CD4-positive, alpha-beta T cell treated with Interleukin-17A for 1 hour (primary cell): ENCODE measurements at regions not wholly inside any gene's neighbourhood (a gene's known extent, or its start where the extent isn't known, plus 50 kb on each side); places are given as distances from the start of the nearest gene placed in this dataset.

ENCODE experiments used
- DNase-seq: peaks from one replicate; pipeline ENCODE4 v3.0.0-alpha.2; 2020

GRCh38 chr4:156593464-156593863, 378.1 kb downstream of the PDGFC start:
- no peak for DNase-seq

DNA sequence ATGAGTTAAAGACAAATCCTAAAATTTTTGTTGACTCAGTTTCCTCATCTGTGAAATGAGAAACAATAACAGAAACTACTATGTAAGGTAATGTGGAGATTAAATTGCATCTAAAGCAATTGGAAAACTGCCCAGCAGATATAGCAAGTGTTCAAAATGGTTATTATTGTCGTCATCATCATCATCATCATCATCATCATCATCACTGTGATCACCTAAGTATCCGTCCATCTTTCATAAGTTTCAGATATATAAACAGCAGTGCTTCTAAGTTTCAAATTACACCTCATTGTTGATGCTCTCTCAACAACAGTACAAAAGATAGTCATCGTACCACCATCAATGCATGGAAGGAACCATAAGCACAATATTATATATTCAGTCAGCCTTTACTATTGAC, 379.9 kb downstream of the PDGFC start:
- no peak for DNase-seq

GRCh38 chr4:156584100-156584499, 387.5 kb downstream of the PDGFC start:
- no peak for DNase-seq

GRCh38 chr4:156583265-156583664, 388.3 kb downstream of the PDGFC start:
- no peak for DNase-seq

DNA sequence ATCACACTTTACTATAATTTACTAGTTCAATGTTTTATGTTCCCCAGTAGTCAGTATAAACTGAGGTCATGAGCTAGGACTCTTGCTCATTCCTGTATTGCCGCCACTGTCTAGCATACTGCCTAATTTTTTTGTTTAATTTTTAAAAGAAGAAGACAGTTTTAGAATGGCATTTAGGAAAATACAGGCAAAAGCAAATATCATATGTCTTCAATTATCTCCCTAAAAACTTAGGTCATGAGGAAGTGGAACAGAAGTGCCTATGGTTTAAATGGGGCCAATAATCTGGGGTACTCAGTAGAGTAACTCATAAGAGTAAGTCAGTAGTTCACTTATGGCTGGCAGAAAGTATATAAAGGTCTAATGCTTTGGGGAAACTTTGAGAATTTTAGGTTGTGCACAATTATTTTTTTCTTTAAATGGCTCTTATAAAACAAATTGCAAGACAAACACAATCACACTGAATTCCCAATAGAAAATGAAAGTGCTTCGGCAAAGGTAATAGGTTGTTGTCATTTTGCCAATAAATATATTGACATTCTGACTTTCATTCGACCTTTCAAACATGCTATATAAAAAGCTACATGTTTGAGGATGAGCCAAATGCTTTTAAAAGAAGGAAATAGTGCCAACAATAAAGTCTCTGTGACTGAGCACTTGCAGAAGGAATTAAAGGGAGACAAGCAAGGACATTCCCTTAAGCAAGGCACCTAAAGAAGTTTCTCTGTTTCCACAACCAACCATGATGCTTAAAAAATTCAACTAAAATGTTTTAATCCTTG, 390.1 kb downstream of the PDGFC start:
- no peak for DNase-seq

DNA sequence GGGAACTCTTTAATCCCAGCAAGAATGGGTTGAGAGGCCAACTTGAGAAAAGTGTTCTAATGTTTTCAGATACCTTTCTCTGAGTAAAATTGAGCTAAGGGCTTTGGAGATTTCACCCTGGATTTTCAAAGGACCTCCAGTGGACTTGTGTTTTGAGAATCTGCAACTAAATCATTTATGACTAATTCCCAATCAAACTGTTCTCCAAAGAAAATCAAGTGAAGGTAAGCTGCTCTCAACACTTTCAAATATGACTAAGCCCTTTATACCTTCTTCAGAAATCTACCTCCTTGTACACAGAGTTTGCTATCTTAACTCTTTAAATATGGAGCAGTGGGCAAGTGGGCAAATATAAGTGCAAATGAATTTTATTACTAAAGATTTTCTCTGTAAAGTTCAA, 392.9 kb downstream of the PDGFC start:
- no peak for DNase-seq

GRCh38 chr4:156578005-156578404, 393.6 kb downstream of the PDGFC start:
- no peak for DNase-seq

- DNase-seq: no peak
Observed at GRCh38 chr4:156576946-156577345, 394.7 kb downstream of the PDGFC start.

DNA sequence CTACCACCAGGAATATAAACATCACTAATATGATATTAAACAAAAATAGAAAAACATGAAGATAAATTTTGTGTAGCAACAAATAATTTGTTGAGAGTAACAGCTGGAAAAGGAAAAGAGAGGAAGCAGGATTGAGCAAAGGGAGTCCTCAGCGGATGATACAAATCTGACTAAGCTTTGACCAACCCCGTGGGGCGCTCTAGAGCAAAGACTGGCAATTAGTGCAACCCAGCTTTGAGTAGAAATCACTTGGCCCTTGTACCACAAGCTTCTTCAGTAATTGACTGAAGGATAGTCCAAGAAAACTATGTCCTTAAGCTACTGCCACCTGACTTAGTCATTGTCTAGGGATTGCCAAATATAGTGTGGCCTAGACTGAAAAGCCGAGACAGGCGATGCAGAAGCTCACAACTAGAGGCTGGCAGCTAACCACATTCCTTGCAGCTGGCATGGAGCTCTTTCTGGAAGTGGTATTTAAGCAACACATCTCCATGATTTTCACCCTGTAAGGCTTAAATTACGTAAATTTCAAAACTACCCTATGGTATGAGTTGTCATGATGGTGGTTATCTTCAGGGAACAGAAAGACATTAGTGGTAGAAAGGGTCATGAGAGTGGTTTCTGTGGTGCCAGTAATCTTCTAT, 396.0 kb downstream of the PDGFC start:
- DNase-seq: no peak

DNA sequence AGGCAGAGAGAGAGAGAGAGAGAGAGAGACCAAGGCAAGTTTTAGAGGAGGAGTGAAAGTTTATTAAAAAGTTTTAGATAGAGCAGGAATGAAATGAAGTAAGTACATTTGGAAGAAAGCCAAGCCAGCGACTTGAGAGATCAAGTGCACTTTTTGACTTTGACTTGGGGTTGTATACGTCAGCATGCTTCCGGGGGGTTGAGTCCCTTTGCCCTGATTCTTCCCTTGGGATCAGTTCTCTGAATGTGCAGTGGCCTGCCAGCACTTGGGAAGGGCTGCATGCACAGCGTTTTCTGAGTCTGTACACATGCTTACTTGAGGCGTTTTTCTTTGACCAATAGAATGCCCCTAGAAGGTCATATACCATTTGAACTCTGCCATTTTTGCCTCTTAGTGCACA, 400.5 kb downstream of the PDGFC start:
- DNase-seq: no peak

DNA sequence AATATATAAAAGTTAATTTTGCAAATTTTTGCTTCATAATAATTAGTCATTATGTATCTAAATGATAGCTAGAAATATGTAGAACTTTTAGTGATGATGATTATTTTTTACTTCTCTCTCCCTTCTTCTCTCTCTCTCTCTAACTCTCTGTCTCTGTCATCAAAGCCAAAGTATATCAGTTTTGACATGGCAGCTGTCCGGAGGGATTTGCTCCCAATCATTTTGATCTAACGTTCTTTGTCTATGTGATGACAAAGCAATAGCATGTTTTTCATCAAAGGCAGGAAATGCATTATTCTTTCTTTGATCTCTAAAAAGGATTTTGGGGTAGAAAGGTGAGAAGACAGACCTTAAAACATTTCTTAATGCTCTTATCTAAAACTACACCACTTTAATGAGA, 402.1 kb downstream of the PDGFC start:
- no peak for DNase-seq

- no peak for DNase-seq
Observed at GRCh38 chr4:156568484-156568883, 403.1 kb downstream of the PDGFC start.

DNA sequence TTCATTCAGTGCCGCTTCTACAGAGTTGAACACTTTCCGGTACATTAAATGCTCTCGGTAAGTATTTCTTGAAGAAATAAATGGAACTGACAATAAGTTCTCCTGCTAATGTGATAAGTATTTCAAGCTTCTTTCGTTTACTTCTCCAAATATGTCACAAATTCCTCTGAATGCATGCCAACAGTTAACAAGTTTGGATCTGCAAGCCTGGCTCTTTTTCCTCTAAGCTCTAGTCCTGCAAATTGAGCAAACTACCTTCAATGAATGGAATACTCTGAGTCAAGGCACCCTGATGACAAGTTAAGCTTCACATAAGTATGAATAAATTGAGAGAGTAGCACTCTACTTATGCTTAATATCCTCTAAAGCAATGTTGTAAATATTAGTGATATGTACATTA, 403.6 kb downstream of the PDGFC start:
- no peak for DNase-seq

DNA sequence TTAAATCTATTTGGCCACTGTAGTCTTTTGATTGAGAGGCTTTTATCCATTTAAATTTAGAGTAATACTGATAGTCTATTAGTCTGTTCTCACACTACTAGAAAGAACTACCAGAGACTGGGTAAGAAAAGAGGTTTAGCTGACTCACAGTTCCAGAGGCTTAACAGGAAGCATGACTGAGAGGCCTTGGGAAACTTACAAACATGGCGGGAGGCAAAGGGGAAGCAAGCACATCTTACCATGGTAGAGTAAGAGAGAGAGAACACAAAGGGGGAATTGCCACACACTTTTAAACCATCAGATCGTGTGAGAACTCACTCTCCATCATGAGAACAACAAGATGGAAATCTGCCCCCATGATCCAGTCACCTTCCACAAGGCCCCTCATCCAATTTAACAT, 410.9 kb downstream of the PDGFC start:
- no peak for DNase-seq

GRCh38 chr4:156559346-156559745, 412.3 kb downstream of the PDGFC start:
- DNase-seq: no peak

GRCh38 chr4:156558373-156559025, 413.1 kb downstream of the PDGFC start:
- DNase-seq: no peak

GRCh38 chr4:156557920-156558319, 413.7 kb downstream of the PDGFC start:
- no peak for DNase-seq

DNA sequence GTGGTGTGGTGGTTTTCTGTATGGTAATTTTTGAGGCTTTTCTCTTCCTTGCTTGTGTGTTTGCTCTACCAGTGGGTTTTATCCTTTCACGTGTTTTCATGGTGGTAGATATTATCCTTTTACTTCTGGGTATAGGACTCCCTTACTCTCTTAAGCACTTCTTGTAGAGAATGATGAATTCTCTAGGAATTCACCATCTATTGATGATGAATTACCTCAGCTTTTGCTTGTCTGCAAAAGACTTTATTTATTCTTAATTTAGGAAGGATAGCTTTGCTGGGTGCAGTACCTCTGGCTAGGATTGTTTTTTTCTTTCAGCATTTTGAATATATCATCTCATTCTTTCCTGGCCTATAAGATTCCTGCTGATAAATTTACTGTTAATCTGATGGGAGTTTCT, 415.3 kb downstream of the PDGFC start:
- DNase-seq: no peak

DNA sequence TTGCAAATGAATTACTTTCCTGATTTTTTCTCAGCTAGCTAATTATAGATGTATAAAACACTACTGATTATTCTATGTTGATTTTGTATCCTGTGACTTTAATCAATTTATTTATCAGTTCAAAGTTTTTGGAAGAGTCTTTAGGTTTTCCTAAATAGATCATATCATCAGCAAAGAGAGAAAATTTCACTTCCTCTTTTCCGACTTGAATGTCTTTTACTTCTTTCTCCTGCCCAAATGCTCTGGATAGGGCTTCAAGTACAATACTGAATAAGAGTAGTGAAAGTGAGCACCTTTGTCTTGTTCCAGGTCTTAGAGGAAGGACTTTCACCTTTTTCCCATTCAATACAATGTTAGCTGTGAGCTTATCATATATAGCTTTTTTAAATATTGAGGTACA, 417.9 kb downstream of the PDGFC start:
- no peak for DNase-seq

GRCh38 chr4:156547891-156548290, 423.7 kb downstream of the PDGFC start:
- DNase-seq: no peak

- DNase-seq: no peak
Observed at GRCh38 chr4:156547439-156547838, 424.2 kb downstream of the PDGFC start.

- DNase-seq: no peak
Observed at GRCh38 chr4:156545003-156545785, 426.4 kb downstream of the PDGFC start.

GRCh38 chr4:156539376-156539775, 432.2 kb downstream of the PDGFC start:
- DNase-seq: no peak
